C4-2B (cell line): ENCODE measurements at regions not wholly inside any gene's neighbourhood (a gene's known extent, or its start where the extent isn't known, plus 50 kb on each side); places are given as distances from the start of the nearest gene placed in this dataset.
"Not testable (repeated sequence)": the region's sequence is repeated elsewhere in the genome, so short reads cannot be mapped to it uniquely, and the experiment has no call there.

Source experiments
- H3K27ac ChIP-seq: fragments of 450-650 bp; 2 replicates; pipeline ENCODE4 v1.5.1; 2017
- ZFX ChIP-seq: fragments of 450-650 bp; IDR thresholded peaks from 2 replicates; pipeline ENCODE4 v1.6.1; 2017
- TF ChIP-seq, protein P1 (sequence below): fragments of 450-650 bp; conservative IDR thresholded peaks from 2 replicates; pipeline ENCODE4 v1.5.1; 2017; ENCODE audit warnings: mild to moderate bottlenecking

DNA sequence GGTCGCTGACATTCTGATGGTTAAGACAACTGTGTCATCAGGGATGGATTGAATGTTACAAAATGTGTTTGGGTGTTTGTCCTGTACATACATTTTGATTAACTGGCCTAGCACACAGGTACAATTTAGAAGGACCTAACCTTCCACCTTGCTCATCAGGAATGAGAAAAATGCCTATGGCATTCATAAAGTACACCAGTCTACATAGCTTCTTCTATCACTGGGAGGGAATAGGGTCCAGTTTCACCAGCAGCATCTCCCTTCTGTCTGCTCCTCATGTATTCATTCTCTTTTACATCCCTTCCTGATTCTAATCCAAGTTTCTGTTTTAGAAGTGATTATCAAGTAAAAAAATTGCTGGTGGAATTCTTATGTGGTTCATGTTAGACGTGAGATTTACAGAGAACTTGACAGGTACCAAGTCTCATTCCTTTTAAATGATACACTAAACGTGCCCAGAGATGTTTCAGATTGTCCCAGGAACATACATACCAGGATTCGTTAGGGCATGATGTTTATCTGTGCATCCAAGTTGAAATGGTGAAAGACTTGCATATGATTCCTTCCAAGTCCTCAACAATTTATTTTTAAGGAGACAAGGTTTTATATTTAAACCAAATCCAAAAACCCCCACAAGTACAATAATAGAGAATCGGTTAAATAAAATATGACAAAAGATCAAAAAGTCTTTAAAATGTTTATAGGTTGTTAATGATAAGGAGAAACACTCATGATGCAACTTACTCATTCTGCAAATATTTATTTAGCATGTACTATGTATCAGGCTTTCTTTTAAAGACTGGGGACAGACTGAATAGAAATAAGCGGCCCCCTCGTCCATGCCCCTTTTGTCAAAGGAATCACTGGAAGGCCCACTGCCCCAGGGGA is 359.1 kb downstream of the ZNF674 start:
- no peak for TF ChIP-seq ZFX
- TF ChIP-seq, protein P1, sequence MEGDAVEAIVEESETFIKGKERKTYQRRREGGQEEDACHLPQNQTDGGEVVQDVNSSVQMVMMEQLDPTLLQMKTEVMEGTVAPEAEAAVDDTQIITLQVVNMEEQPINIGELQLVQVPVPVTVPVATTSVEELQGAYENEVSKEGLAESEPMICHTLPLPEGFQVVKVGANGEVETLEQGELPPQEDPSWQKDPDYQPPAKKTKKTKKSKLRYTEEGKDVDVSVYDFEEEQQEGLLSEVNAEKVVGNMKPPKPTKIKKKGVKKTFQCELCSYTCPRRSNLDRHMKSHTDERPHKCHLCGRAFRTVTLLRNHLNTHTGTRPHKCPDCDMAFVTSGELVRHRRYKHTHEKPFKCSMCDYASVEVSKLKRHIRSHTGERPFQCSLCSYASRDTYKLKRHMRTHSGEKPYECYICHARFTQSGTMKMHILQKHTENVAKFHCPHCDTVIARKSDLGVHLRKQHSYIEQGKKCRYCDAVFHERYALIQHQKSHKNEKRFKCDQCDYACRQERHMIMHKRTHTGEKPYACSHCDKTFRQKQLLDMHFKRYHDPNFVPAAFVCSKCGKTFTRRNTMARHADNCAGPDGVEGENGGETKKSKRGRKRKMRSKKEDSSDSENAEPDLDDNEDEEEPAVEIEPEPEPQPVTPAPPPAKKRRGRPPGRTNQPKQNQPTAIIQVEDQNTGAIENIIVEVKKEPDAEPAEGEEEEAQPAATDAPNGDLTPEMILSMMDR: no peak
- peak overlapping the region; percentile 49; the same call in 1 of the 2 replicates for H3K27ac ChIP-seq

DNA sequence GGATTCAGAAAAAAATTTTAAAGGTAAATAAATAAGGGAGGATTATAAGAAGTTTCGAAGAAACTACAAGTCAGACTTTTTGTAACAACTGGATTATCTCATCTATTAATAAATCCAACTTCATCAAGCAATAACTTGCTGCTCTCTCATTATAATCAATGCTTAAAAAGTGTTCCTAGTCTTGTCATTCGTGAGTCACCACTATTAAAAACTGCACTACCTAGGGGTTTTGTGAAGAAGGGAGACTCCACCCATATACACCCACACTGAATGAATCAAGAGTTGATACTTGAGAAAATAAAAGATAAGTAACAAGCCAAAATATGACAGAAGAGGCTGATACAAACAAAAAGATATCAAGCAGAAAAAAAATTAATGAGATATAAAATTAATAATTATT is 360.5 kb downstream of the ZNF674 start:
- H3K27ac ChIP-seq: no peak overlapping the region
- no peak for TF ChIP-seq ZFX
- TF ChIP-seq, protein P1: no peak

DNA sequence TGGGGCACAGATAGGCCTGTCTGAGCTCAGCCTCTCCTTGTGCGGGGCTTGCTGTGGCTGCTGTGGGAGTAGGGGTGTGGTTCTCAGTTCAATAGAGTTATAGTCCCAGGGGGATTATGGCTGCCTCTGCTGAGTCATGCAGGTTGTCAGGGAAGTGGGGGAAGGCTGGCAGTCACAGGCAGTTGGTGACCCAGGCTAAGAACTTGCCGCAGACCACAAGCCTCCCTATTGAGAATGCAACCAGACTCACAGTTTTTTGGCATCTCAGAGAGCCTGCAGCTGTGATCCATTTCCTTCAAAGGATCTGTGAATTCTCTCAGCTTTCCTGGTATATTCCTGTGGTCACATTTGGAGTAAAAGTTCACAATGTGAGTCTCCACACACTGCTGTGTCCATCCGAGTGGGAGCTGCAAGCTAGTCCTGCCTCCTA is 364.9 kb downstream of the ZNF674 start:
- no peak for TF ChIP-seq ZFX
- TF ChIP-seq, protein P1: no peak
- H3K27ac ChIP-seq: no peak overlapping the region

DNA sequence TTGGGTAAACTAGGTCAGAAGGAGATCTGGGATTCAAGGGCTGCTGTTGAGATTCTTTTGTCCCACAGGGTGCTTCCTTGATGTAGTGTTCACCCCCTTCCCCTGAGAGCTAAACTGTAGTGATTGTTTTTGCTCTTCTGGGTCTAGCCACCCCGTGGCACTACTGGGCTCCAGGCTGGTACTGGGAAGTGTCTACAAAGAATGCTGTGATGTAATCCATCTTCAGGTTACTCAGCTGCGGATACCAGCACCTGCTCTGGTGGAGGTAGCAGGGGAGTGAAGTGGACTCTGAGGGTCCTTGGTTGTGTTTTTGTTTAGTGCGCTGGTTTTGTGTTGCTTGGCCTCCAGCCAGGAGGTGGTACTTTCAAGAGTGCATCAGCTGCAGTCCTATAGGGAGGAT is 365.5 kb downstream of the ZNF674 start:
- TF ChIP-seq ZFX: no peak
- TF ChIP-seq, protein P1: no peak
- no peak overlapping the region for H3K27ac ChIP-seq

DNA sequence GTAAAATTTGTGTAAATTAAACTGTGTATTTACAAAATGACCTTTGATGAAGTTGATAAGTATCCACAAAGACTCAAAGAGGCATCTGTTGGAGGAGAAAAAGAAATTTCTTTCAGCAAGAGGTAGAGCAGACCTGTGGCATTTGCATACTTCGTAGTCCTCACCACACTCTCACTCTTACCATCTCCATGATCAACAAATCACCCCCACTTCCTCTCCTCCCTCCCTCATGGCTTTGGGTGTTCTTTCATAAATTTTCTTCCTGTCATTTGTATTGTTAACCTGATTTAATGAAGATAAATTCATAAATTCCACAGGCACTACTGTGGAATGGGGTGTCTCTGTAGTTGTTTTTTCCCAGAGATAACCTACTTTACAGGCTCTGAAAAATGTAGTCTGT is 366.5 kb downstream of the ZNF674 start:
- no peak overlapping the region for H3K27ac ChIP-seq
- TF ChIP-seq, protein P1: no peak
- no peak for TF ChIP-seq ZFX

DNA sequence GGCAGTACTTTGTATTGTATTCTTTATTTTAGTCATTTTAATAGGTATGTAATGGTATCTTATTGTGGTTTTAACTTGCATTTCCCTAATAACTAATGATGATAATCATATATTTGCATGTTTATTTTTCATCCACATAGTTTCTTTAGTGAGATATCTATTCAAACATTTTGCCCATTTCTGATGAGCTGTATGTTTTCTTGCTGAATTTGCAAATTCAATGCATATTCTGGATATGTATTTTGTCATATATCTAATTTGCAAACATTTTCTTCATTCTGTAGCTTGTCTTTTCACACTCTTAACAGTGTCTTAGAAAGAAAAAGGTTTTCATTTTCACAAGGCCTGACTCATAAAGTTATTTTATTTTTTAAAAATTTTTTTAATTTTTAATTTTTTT is 372.1 kb downstream of the ZNF674 start:
- H3K27ac ChIP-seq: no peak overlapping the region
- TF ChIP-seq, protein P1: no peak
- TF ChIP-seq ZFX: no peak

DNA sequence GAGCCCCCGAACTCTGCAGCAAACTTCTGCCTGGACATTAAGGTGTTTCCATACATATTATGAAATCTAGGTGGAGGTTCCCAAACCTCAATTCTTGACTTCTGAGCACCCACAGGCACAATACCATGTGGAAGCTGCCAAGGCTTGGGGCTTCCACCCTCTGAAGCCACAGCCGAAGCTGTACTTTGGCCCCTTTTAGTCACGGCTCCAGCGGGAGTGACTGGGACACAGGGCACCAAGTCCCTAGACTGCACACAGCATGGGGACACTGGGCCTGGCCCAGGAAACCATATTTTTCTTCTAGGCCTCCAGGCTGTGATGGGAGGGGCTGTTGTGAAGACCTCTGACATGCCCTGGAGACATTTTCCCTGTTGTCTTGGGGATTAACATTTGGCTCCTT is 373.8 kb downstream of the ZNF674 start:
- H3K27ac ChIP-seq: not testable (repeated sequence)

DNA sequence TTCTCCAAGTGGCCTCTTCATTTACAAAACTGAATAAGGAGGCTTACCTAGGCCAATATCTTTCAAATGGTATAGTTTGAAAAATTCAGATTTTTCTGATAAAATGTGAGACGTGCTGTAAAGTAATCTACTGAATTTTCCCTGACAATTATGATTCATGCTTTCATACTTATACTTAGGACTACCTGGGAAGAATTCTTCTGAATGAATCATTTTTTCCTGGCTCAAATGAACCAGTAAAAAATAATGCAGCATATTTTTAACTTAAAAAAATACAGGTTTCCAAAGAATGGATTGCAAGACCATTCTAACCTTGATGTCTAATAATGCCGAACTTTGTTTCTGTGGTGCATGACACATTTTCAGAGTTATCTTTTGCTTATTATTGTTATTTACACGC is 375.4 kb downstream of the ZNF674 start:
- H3K27ac ChIP-seq: no peak overlapping the region
- TF ChIP-seq, protein P1: no peak
- TF ChIP-seq ZFX: no peak
